ENCODE measurements at regions not wholly inside any gene's neighbourhood (a gene's known extent, or its start where the extent isn't known, plus 50 kb on each side); places are given as distances from the start of the nearest gene placed in this dataset.

GRCh38 chr1:182304218-182304617 lies 87.4 kb downstream of the GLUL start:
- POLR2A ChIA-PET: interaction anchor here (0.8 to 1.9 kb wide), 3 partner anchors 11 to 29 kb away, joined by 3 to 10 read pairs (median 4); no protein-coding TSS in a partner anchor
- intact Hi-C loops (cut with micrococcal nuclease): loop anchor here (5.0 to 10.0 kb wide), 2 partner anchors 281 to 478 kb away; partner anchors contain the start of gene RNASEL
- no TSS peak for BruUV-seq (replicated peaks)

DNA sequence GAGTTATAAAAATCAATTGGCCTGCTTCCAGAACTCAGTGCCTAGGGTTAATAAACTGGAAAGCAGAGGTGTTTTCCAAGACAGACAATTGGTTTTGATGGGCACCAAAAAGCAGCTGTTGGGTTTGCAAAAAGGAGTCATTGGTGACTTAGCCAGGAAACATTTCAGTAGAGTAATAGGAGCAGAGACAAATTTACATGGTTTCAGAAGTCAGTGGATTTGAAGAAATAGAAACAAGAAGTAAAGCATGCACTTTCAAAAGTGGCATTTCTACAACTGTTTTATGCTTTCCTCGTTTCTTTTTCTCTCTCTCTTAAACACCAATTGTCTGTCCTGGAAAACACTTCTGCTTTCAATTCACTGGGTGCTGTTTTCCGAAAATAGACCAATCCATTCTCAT lies 87.8 kb downstream of the GLUL start:
- 18% methylated on average over 2 of the region's 2 CpGs for WGBS (ENCODE audit: insufficient coverage, low coverage, missing lambda C conversion rate)
- no peaks in the 10 kb centered on the region for H3K9me3 ChIP-seq (replicated peaks; ENCODE audit: control insufficient read depth, insufficient read depth, low read depth, low read length)
- ATAC-seq (no peak), DNase-seq (ENCODE audit: extremely low read depth in 1 of 4, low spot score in 3 of 4) (no peak), FAIRE-seq (no peak)
- H3K4me3 ChIP-seq: no peak overlapping the region
- H3K79me2 ChIP-seq (ENCODE audit: control insufficient read depth, insufficient read depth, low read length): 0 out of 3 replicates have a peak, but pooled peaks cover 2% of the 10 kb centered on the region
- H3K4me1 ChIP-seq (replicated peaks in 1 of 2; ENCODE audit: control insufficient read depth in 2 of 2, insufficient read depth in 2 of 2, low read length in 2 of 2): peaks cover 30 to 52% of the 10 kb centered on the region in 2 experiments
- peak overlapping the region; percentile 88 for H2AFZ ChIP-seq (ENCODE audit: low read depth, low read length)
- ChIA-PET POLR2A (interaction anchor here (1.9 kb wide), 1 partner anchor 11 kb away, joined by 10 read pairs; no protein-coding TSS in a partner anchor), CTCF (ENCODE audit: low intra/inter-chr PET ratio) (no interaction called here)
- no peaks in the 10 kb centered on the region for H3K9me1 ChIP-seq (ENCODE audit: control insufficient read depth, insufficient read depth, low read length)
- BruUV-seq (replicated peaks): no TSS peak
- peak overlapping the region in 1 of 2 experiments; percentile 4; a peak in 1 of 4 replicates for H3K9ac ChIP-seq (ENCODE audit: insufficient read depth in 1 of 2, low read depth in 2 of 2, low read length in 2 of 2)
- no peak overlapping the region for H3K27ac ChIP-seq (ENCODE audit: extremely low read depth, low read depth, low read length)
- no peaks in the 10 kb centered on the region for H3K36me3 ChIP-seq (ENCODE audit: control insufficient read depth, insufficient read depth, low read length)
- H3K27me3 ChIP-seq (ENCODE audit: control insufficient read depth in 2 of 2, insufficient read depth in 2 of 2, low read length in 2 of 2): no peaks in the 10 kb centered on the region
- in situ Hi-C loops (cut with MboI): loop anchor here (5.0 to 10.0 kb wide), 3 partner anchors 89 to 281 kb away; partner anchors contain the start of genes GLUL and RNASEL
- H4K20me1 ChIP-seq (replicated peaks; ENCODE audit: control insufficient read depth, insufficient read depth, low read length): no peaks in the 10 kb centered on the region
- no peak overlapping the region for H3K4me2 ChIP-seq (ENCODE audit: insufficient read depth, low read length)
- intact Hi-C loops (cut with micrococcal nuclease): loop anchor here (5.0 to 10.0 kb wide), 2 partner anchors 281 to 479 kb away; partner anchors contain the start of gene RNASEL
- TF ChIP-seq ZNF778 (CRISPR knock-in tag; IDR thresholded peaks at IDR 0.05): no peak
- TF ChIP-seq ZNF23 (CRISPR knock-in tag; IDR thresholded peaks at IDR 0.05): no peak
- no peak for TF ChIP-seq EWSR1 (IDR thresholded peaks at IDR 0.05; ENCODE audit: borderline replicate concordance, low read depth, partially characterized antibody)
- TF ChIP-seq CBFA2T2 (conservative IDR thresholded peaks at IDR 0.05): no peak
- TF ChIP-seq KAT7 (CRISPR knock-in tag; IDR thresholded peaks at IDR 0.05; ENCODE audit: borderline replicate concordance): no peak
- TF ChIP-seq CXXC5 (CRISPR knock-in tag; IDR thresholded peaks at IDR 0.05): peak; percentile 19; the same call in 1 of the 2 replicates
- TF ChIP-seq XRCC3 (IDR thresholded peaks at IDR 0.05): no peak
- peak; percentile 41; the same call in 1 of the 2 replicates for TF ChIP-seq NFIC (IDR thresholded peaks at IDR 0.05)
- TF ChIP-seq, protein P1, sequence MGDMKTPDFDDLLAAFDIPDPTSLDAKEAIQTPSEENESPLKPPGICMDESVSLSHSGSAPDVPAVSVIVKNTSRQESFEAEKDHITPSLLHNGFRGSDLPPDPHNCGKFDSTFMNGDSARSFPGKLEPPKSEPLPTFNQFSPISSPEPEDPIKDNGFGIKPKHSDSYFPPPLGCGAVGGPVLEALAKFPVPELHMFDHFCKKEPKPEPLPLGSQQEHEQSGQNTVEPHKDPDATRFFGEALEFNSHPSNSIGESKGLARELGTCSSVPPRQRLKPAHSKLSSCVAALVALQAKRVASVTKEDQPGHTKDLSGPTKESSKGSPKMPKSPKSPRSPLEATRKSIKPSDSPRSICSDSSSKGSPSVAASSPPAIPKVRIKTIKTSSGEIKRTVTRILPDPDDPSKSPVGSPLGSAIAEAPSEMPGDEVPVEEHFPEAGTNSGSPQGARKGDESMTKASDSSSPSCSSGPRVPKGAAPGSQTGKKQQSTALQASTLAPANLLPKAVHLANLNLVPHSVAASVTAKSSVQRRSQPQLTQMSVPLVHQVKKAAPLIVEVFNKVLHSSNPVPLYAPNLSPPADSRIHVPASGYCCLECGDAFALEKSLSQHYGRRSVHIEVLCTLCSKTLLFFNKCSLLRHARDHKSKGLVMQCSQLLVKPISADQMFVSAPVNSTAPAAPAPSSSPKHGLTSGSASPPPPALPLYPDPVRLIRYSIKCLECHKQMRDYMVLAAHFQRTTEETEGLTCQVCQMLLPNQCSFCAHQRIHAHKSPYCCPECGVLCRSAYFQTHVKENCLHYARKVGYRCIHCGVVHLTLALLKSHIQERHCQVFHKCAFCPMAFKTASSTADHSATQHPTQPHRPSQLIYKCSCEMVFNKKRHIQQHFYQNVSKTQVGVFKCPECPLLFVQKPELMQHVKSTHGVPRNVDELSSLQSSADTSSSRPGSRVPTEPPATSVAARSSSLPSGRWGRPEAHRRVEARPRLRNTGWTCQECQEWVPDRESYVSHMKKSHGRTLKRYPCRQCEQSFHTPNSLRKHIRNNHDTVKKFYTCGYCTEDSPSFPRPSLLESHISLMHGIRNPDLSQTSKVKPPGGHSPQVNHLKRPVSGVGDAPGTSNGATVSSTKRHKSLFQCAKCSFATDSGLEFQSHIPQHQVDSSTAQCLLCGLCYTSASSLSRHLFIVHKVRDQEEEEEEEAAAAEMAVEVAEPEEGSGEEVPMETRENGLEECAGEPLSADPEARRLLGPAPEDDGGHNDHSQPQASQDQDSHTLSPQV (IDR thresholded peaks at IDR 0.05): no peak
- no peak for TF ChIP-seq SMAD3 (CRISPR knock-in tag; conservative IDR thresholded peaks at IDR 0.05)
- TF ChIP-seq MCM3 (IDR thresholded peaks at IDR 0.05): no peak

More at GRCh38 chr1:182304218-182304617, 87.4 kb downstream of the GLUL start:
- H3K9me1 ChIP-seq (ENCODE audit: control insufficient read depth, insufficient read depth, low read length): no peaks in the 10 kb centered on the region
- H3K36me3 ChIP-seq (ENCODE audit: control insufficient read depth, insufficient read depth, low read length): no peaks in the 10 kb centered on the region
- H3K27ac ChIP-seq (ENCODE audit: extremely low read depth, low read depth, low read length): 0 out of 3 replicates have a peak overlapping the region, but pooled peaks have one; percentile 7
- no peak for TF ChIP-seq ZFP1 (CRISPR knock-in tag; IDR thresholded peaks at IDR 0.05)
- TF ChIP-seq NFIC (IDR thresholded peaks at IDR 0.05): peak; percentile 85
- no peaks in the 10 kb centered on the region for H3K9me3 ChIP-seq (replicated peaks; ENCODE audit: control insufficient read depth, insufficient read depth, low read depth, low read length)
- CTCF ChIA-PET (ENCODE audit: low intra/inter-chr PET ratio): no interaction called here
- H4K20me1 ChIP-seq (replicated peaks; ENCODE audit: control insufficient read depth, insufficient read depth, low read length): no peaks in the 10 kb centered on the region
- no peak overlapping the region for H3K4me3 ChIP-seq
- no peaks in the 10 kb centered on the region for H3K27me3 ChIP-seq (ENCODE audit: control insufficient read depth in 2 of 2, insufficient read depth in 2 of 2, low read length in 2 of 2)
- FAIRE-seq (no peak), ATAC-seq (no peak), DNase-seq (ENCODE audit: extremely low read depth in 1 of 4, low spot score in 3 of 4) (no peak)
- 0 out of 3 replicates have a peak, but pooled peaks cover under 1% of the 10 kb centered on the region for H3K79me2 ChIP-seq (ENCODE audit: control insufficient read depth, insufficient read depth, low read length)
- H3K4me2 ChIP-seq (ENCODE audit: insufficient read depth, low read length): no peak overlapping the region
- in situ Hi-C loops (cut with MboI): loop anchor here (5.0 to 10.0 kb wide), 3 partner anchors 88 to 281 kb away; partner anchors contain the start of genes GLUL and RNASEL
- 57% methylated on average over 3 of the region's 3 CpGs for WGBS (ENCODE audit: insufficient coverage, low coverage, missing lambda C conversion rate)
- H3K4me1 ChIP-seq (replicated peaks in 1 of 2; ENCODE audit: control insufficient read depth in 2 of 2, insufficient read depth in 2 of 2, low read length in 2 of 2): peaks cover 26 to 48% of the 10 kb centered on the region in 2 experiments
- H2AFZ ChIP-seq (ENCODE audit: low read depth, low read length): peak overlapping the region; percentile 88
- H3K9ac ChIP-seq (ENCODE audit: insufficient read depth in 1 of 2, low read depth in 2 of 2, low read length in 2 of 2): peak overlapping the region; percentile 4 to 12; a peak in 1 of 4 replicates

All from K562 (cell line).